ENCODE measurements at regions not wholly inside any gene's neighbourhood (a gene's known extent, or its start where the extent isn't known, plus 50 kb on each side); places are given as distances from the start of the nearest gene placed in this dataset.

DNA sequence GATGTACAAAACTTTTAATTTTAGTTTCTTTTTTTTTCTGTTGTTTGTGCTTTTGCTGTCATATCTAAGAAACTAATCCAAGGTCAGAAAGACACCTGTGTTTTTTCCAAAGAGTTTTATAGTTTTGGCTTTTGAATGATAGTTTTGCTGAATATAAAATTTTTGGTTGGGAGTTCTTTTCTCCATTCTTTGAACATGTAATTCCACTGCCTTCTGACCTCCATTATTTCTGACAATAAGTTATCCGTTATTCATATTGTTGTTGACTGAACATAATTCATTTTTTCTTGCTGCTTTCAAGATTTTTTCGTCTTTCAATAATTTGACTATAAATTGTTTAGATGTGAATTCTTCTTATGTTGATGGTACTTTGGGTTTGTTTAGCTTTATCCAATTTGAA lies 82.2 kb upstream of the SLC24A2 start:
- CTCF ChIA-PET = interaction anchor here (0.6 kb wide), 1 partner anchor 94 kb away, joined by 3 read pairs; no protein-coding TSS in a partner anchor
- intact Hi-C loops (cut with micrococcal nuclease) = no loop called here
- Mint-ChIP-seq H3K36me3 (ENCODE audit: insufficient read depth, unreplicated experiment) (no peaks in the 10 kb centered on the region), H3K27ac (ENCODE audit: low read depth, unreplicated experiment) (no peak overlapping the region), H3K4me1 (ENCODE audit: insufficient read depth, unreplicated experiment) (no peaks in the 10 kb centered on the region), H3K9me3 (ENCODE audit: unreplicated experiment) (peaks cover 7% of the 10 kb centered on the region), H3K27me3 (ENCODE audit: insufficient read depth, unreplicated experiment) (peaks cover 36% of the 10 kb centered on the region), H3K4me3 (ENCODE audit: unreplicated experiment) (no peak overlapping the region)
- DNase-seq (ENCODE audit: unreplicated experiment) = no peak
- BruUV-seq (replicated peaks) = no TSS peak
- TF ChIP-seq CTCF (IDR thresholded peaks at IDR 0.05; ENCODE audit: unreplicated experiment) = no peak
- POLR2A ChIA-PET = no interaction called here

DNA sequence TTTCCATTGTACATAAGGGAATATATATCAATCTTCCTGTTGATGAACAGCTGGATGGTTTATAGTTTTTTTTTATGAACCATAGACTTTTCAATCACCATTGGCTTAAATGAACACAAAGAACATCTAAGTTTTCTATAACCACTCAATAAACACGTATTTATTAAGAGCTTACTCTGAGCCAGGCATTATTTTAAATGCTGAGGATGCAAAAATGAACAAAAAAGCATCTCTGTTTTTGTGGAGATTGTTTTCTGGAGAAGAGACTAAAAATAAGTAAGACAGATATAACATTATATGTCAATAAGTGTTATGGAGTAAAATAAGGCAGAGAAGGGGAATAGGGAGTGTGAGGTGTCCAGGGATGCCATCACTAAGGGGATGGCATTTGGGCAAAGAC lies 52.1 kb upstream of the SLC24A2 start:
- Mint-ChIP-seq H3K4me3 (ENCODE audit: unreplicated experiment) (no peak overlapping the region), H3K9me3 (ENCODE audit: unreplicated experiment) (peaks cover 5% of the 10 kb centered on the region), H3K27me3 (ENCODE audit: insufficient read depth, unreplicated experiment) (peaks cover 12% of the 10 kb centered on the region), H3K4me1 (ENCODE audit: insufficient read depth, unreplicated experiment) (no peaks in the 10 kb centered on the region), H3K27ac (ENCODE audit: low read depth, unreplicated experiment) (no peak overlapping the region), H3K36me3 (ENCODE audit: insufficient read depth, unreplicated experiment) (no peaks in the 10 kb centered on the region)
- POLR2A ChIA-PET = no interaction called here
- intact Hi-C loops (cut with micrococcal nuclease) = no loop called here
- TF ChIP-seq CTCF (IDR thresholded peaks at IDR 0.05; ENCODE audit: unreplicated experiment) = no peak
- no TSS peak for BruUV-seq (replicated peaks)
- CTCF ChIA-PET = no interaction called here
- no peak for DNase-seq (ENCODE audit: unreplicated experiment)

All from MCF 10A (cell line).